GM18868 (cell line): ENCODE measurements at regions not wholly inside any gene's neighbourhood (a gene's known extent, or its start where the extent isn't known, plus 50 kb on each side); places are given as distances from the start of the nearest gene placed in this dataset.
"Not testable (repeated sequence)": the region's sequence is repeated elsewhere in the genome, so short reads cannot be mapped to it uniquely, and the experiment has no call there.

Source experiments
- ATAC-seq: cut with Tn5 transposase; IDR thresholded peaks from one replicate; pipeline ENCODE4 v1.9.1; 2021; ENCODE audit warnings: mild to moderate bottlenecking, moderate library complexity; ENCODE audit not compliant: unreplicated experiment

GRCh38 chr12:22808860-22809259 lies 183.9 kb downstream of the ETNK1 start:
- ATAC-seq: no peak

- ATAC-seq: no peak
These were observed 185.1 kb downstream of the ETNK1 start for GRCh38 chr12:22810036-22810435.

GRCh38 chr12:22812531-22812930 lies 187.6 kb downstream of the ETNK1 start:
- ATAC-seq: no peak

GRCh38 chr12:22821985-22822384 lies 197.0 kb downstream of the ETNK1 start:
- ATAC-seq: no peak

GRCh38 chr12:22826026-22826425 lies 201.1 kb downstream of the ETNK1 start:
- ATAC-seq: no peak

- ATAC-seq: not testable (repeated sequence)
These were observed 201.5 kb downstream of the ETNK1 start for GRCh38 chr12:22826446-22826981.

GRCh38 chr12:22828066-22828465 lies 203.1 kb downstream of the ETNK1 start:
- peak; percentile 99 for ATAC-seq

- ATAC-seq: no peak
These were observed 210.5 kb downstream of the ETNK1 start for GRCh38 chr12:22835431-22835830.

- ATAC-seq: no peak
These were observed 225.2 kb downstream of the ETNK1 start for GRCh38 chr12:22850185-22850584.

GRCh38 chr12:22851532-22851931 lies 226.6 kb downstream of the ETNK1 start:
- no peak for ATAC-seq

GRCh38 chr12:22855456-22855855 lies 230.5 kb downstream of the ETNK1 start:
- ATAC-seq: no peak

GRCh38 chr12:22856178-22856577 lies 231.2 kb downstream of the ETNK1 start:
- no peak for ATAC-seq

- ATAC-seq: peak; percentile 78
These were observed 234.0 kb downstream of the ETNK1 start for GRCh38 chr12:22858849-22859570.

GRCh38 chr12:22860926-22861325 lies 236.0 kb downstream of the ETNK1 start:
- no peak for ATAC-seq

- ATAC-seq: no peak
These were observed 240.9 kb downstream of the ETNK1 start for GRCh38 chr12:22865822-22866221.

- ATAC-seq: no peak
These were observed 241.4 kb downstream of the ETNK1 start for GRCh38 chr12:22866406-22866805.

GRCh38 chr12:22874151-22874550 lies 249.2 kb downstream of the ETNK1 start:
- ATAC-seq: no peak

GRCh38 chr12:22876262-22876661 lies 251.3 kb downstream of the ETNK1 start:
- no peak for ATAC-seq

GRCh38 chr12:22879203-22879602 lies 254.2 kb downstream of the ETNK1 start:
- no peak for ATAC-seq

GRCh38 chr12:22880331-22880730 lies 255.4 kb downstream of the ETNK1 start:
- ATAC-seq: no peak

GRCh38 chr12:22880807-22881206 lies 255.8 kb downstream of the ETNK1 start:
- ATAC-seq: no peak

GRCh38 chr12:22881878-22882385 lies 257.0 kb downstream of the ETNK1 start:
- ATAC-seq: no peak

GRCh38 chr12:22882559-22882958 lies 257.6 kb downstream of the ETNK1 start:
- no peak for ATAC-seq
